Stimulated activated CD4-positive, alpha-beta T cell treated with anti-CD3 and anti-CD28 coated beads, Interleukin-2, amount 100 ng/mL, for 24 hours (primary cell): ENCODE measurements at regions not wholly inside any gene's neighbourhood (a gene's known extent, or its start where the extent isn't known, plus 50 kb on each side); places are given as distances from the start of the nearest gene placed in this dataset.

Source experiments
- DNase-seq, 2 donors: peaks; one replicate each; pipeline ENCODE4 v3.0.0-alpha.2; 2020

GRCh38 chr19:200203-200602, 91.0 kb downstream of the PLPP2 start:
- peak in 1 of 2 donors; percentile 0 for DNase-seq
